ENCODE measurements at regions not wholly inside any gene's neighbourhood (a gene's known extent, or its start where the extent isn't known, plus 50 kb on each side); places are given as distances from the start of the nearest gene placed in this dataset.
"Not testable (repeated sequence)": the region's sequence is repeated elsewhere in the genome, so short reads cannot be mapped to it uniquely, and the experiment has no call there.

DNA sequence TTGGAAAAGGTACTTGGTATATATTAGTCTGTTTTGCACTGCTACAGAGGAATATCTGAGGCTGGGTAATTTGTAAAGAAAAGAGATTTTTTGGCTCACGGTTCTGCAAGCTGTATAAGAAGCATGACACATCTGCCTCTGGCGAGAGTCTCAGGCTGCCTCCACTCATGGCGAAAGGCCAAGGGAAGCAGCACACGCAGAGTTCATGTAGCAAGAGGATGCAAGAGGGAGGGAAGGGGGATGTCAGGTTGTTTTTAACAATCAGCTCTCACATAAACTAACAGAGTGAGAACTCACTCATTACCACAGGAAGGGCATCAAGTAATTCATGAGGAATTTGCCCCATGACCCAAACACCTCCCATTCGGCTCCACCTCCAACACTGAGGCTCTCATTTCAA, 484.8 kb upstream of the DPP6 start:
- CTCF ChIA-PET = no interaction called here
- DNase-seq (ENCODE audit: low read depth, low spot score) (no peak), ATAC-seq (no peak)
- no peak for TF ChIP-seq TCF7L2 (IDR thresholded peaks at IDR 0.05; ENCODE audit: low read depth, low read length)
- no peak for TF ChIP-seq POLR2AphosphoS5 (IDR thresholded peaks at IDR 0.05; ENCODE audit: low read depth, low read length)
- no peak for TF ChIP-seq SIN3A (IDR thresholded peaks at IDR 0.05; ENCODE audit: borderline replicate concordance, insufficient read depth, low read depth, low read length)
- POLR2A ChIA-PET = no interaction called here
- Histone ChIP-seq H3K36me3 (ENCODE audit: control insufficient read depth, insufficient read depth, low read length) (no peaks in the 10 kb centered on the region), H3K27me3 (ENCODE audit: control insufficient read depth, insufficient read depth, low read length) (no peaks in the 10 kb centered on the region), H3K4me3 (ENCODE audit: low read depth in 2 of 2, low read length in 2 of 2) (no peak overlapping the region), H3K4me1 (ENCODE audit: control insufficient read depth, insufficient read depth, low read length) (no peaks in the 10 kb centered on the region), H3K9me3 (ENCODE audit: control insufficient read depth, insufficient read depth, low read depth, low read length) (no peaks in the 10 kb centered on the region), H3K27ac (ENCODE audit: low read length) (no peak overlapping the region)
- intact Hi-C loops (cut with micrococcal nuclease; ENCODE audit: unreplicated experiment) = no loop called here
- BruUV-seq (replicated peaks) = no TSS peak
- in situ Hi-C loops (cut with HindIII; ENCODE audit: low pct_unique_long_range_greater_than_20kb, low sequenced_read_pairs) = no loop called here

- POLR2A ChIA-PET; CTCF ChIA-PET; in situ Hi-C loops (cut with HindIII; ENCODE audit: low pct_unique_long_range_greater_than_20kb, low sequenced_read_pairs); H3K36me3 ChIP-seq (ENCODE audit: control insufficient read depth, insufficient read depth, low read length); H3K9me3 ChIP-seq (ENCODE audit: control insufficient read depth, insufficient read depth, low read depth, low read length); intact Hi-C loops (cut with micrococcal nuclease; ENCODE audit: unreplicated experiment); H3K27ac ChIP-seq (ENCODE audit: low read length); BruUV-seq (replicated peaks); H3K4me3 ChIP-seq (ENCODE audit: low read depth in 2 of 2, low read length in 2 of 2); ATAC-seq; DNase-seq (ENCODE audit: low read depth, low spot score); H3K27me3 ChIP-seq (ENCODE audit: control insufficient read depth, insufficient read depth, low read length); H3K4me1 ChIP-seq (ENCODE audit: control insufficient read depth, insufficient read depth, low read length): not testable (repeated sequence)
Observed at GRCh38 chr7:153569520-153569919, 482.7 kb upstream of the DPP6 start.

- TF ChIP-seq POLR2AphosphoS5 (IDR thresholded peaks at IDR 0.05; ENCODE audit: low read depth, low read length) (no peak), CTCF (IDR thresholded peaks at IDR 0.05) (no peak), SIN3A (IDR thresholded peaks at IDR 0.05; ENCODE audit: borderline replicate concordance, insufficient read depth, low read depth, low read length) (no peak), TCF7L2 (IDR thresholded peaks at IDR 0.05; ENCODE audit: low read depth, low read length) (no peak)
- TF ChIP-seq, protein P1, sequence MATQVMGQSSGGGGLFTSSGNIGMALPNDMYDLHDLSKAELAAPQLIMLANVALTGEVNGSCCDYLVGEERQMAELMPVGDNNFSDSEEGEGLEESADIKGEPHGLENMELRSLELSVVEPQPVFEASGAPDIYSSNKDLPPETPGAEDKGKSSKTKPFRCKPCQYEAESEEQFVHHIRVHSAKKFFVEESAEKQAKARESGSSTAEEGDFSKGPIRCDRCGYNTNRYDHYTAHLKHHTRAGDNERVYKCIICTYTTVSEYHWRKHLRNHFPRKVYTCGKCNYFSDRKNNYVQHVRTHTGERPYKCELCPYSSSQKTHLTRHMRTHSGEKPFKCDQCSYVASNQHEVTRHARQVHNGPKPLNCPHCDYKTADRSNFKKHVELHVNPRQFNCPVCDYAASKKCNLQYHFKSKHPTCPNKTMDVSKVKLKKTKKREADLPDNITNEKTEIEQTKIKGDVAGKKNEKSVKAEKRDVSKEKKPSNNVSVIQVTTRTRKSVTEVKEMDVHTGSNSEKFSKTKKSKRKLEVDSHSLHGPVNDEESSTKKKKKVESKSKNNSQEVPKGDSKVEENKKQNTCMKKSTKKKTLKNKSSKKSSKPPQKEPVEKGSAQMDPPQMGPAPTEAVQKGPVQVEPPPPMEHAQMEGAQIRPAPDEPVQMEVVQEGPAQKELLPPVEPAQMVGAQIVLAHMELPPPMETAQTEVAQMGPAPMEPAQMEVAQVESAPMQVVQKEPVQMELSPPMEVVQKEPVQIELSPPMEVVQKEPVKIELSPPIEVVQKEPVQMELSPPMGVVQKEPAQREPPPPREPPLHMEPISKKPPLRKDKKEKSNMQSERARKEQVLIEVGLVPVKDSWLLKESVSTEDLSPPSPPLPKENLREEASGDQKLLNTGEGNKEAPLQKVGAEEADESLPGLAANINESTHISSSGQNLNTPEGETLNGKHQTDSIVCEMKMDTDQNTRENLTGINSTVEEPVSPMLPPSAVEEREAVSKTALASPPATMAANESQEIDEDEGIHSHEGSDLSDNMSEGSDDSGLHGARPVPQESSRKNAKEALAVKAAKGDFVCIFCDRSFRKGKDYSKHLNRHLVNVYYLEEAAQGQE (IDR thresholded peaks at IDR 0.05; ENCODE audit: insufficient read depth in 1 of 2, low read depth in 2 of 2, low read length in 1 of 2) = no peak
- ATAC-seq = no peak
- Histone ChIP-seq H3K27me3 (ENCODE audit: control insufficient read depth, insufficient read depth, low read length) (no peaks in the 10 kb centered on the region), H3K36me3 (ENCODE audit: control insufficient read depth, insufficient read depth, low read length) (no peaks in the 10 kb centered on the region), H3K27ac (ENCODE audit: low read length) (no peak overlapping the region), H3K9me3 (ENCODE audit: control insufficient read depth, insufficient read depth, low read depth, low read length) (no peaks in the 10 kb centered on the region), H3K4me3 (ENCODE audit: low read depth in 2 of 2, low read length in 2 of 2) (no peak overlapping the region), H3K4me1 (ENCODE audit: control insufficient read depth, insufficient read depth, low read length) (no peaks in the 10 kb centered on the region)
- ChIA-PET CTCF (no interaction called here), POLR2A (no interaction called here)
- BruUV-seq (replicated peaks) = no TSS peak
- DNase-seq (ENCODE audit: low read depth, low spot score) = no peak
- in situ Hi-C loops (cut with HindIII; ENCODE audit: low pct_unique_long_range_greater_than_20kb, low sequenced_read_pairs) = no loop called here
- intact Hi-C loops (cut with micrococcal nuclease; ENCODE audit: unreplicated experiment) = no loop called here
Observed at GRCh38 chr7:153576096-153576495, 476.1 kb upstream of the DPP6 start.
